ENCODE measurements at regions not wholly inside any gene's neighbourhood (a gene's known extent, or its start where the extent isn't known, plus 50 kb on each side); places are given as distances from the start of the nearest gene placed in this dataset.
A peak's percentile ranks its signal among the peaks of the same experiment; 100 is the strongest.
"Not testable (repeated sequence)": the region's sequence is repeated elsewhere in the genome, so short reads cannot be mapped to it uniquely, and the experiment has no call there.

DNA sequence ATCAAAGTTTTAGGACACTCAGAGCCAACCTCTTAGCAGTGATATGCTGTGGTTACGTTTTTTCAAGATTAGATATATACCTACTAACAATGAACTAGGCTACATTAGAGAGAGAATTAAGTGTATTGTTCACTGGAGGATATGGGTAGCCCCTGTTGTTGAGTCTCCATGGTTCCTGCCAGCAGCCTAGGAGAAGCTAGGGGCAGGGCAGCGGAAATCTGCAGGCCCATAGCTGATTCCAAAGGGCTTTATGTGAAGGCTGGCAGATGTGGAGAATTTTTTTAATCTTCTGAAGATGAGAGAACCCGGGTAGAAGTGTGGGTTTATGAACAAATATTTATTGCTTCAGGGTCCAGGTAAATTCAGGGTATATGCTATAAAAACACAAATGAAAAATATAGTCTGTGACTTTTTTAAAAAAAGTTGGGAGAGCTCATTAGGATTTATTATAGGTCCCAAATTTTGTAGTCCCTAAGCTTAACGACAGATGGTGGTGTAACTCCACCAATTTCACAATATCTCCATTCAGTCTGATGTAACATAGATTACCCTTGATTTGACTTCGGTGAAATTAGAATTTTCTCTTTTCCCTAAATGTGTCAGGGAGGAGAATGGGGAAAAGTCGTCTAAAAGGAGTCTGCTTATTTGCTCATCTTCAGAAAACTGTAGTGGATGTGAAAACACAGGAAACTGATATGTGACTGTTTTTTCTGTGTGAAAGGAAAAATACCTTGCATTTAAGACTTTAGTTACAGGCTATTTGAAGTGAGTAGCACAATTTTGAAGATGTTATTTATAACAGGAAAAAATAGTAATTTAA is 163.0 kb upstream of the PPP1R3A start:
- no peak overlapping the region for H2AFZ ChIP-seq
- H3K4me2 ChIP-seq (ENCODE audit: low read length): no peak overlapping the region
- no peak overlapping the region for H3K9ac ChIP-seq
- no peaks in the 10 kb centered on the region for H3K36me3 ChIP-seq (ENCODE audit: control insufficient read depth, insufficient read depth, low read length)
- H3K27ac ChIP-seq: no peak overlapping the region
- no peak overlapping the region for H3K4me3 ChIP-seq (ENCODE audit: low read depth, low read length)
- H3K27me3 ChIP-seq (ENCODE audit: control insufficient read depth, insufficient read depth, low read length): peaks cover 17% of the 10 kb centered on the region
- no peaks in the 10 kb centered on the region for H3K9me3 ChIP-seq (ENCODE audit: control insufficient read depth, low read length)
- no peaks in the 10 kb centered on the region for H3K79me2 ChIP-seq
- peak; percentile 19 for TF ChIP-seq CTCF (IDR thresholded peaks at IDR 0.05)
- no peaks in the 10 kb centered on the region for H3K4me1 ChIP-seq

- H3K4me2 ChIP-seq (ENCODE audit: low read length); H3K9me3 ChIP-seq (ENCODE audit: control insufficient read depth, low read length); H2AFZ ChIP-seq; H3K27ac ChIP-seq; H3K4me1 ChIP-seq; H3K27me3 ChIP-seq (ENCODE audit: control insufficient read depth, insufficient read depth, low read length); H3K4me3 ChIP-seq (ENCODE audit: low read depth, low read length); H3K9ac ChIP-seq; H3K36me3 ChIP-seq (ENCODE audit: control insufficient read depth, insufficient read depth, low read length); H3K79me2 ChIP-seq: not testable (repeated sequence)
Observed at GRCh38 chr7:114077158-114077524, 158.3 kb upstream of the PPP1R3A start.

GRCh38 chr7:114076392-114077157 is 157.8 kb upstream of the PPP1R3A start:
- H3K9ac ChIP-seq; H3K9me3 ChIP-seq (ENCODE audit: control insufficient read depth, low read length); H2AFZ ChIP-seq; H3K36me3 ChIP-seq (ENCODE audit: control insufficient read depth, insufficient read depth, low read length); H3K4me2 ChIP-seq (ENCODE audit: low read length); H3K4me1 ChIP-seq; H3K79me2 ChIP-seq; H3K4me3 ChIP-seq (ENCODE audit: low read depth, low read length); H3K27me3 ChIP-seq (ENCODE audit: control insufficient read depth, insufficient read depth, low read length); H3K27ac ChIP-seq: not testable (repeated sequence)

GRCh38 chr7:114073701-114074100 is 154.9 kb upstream of the PPP1R3A start:
- Histone ChIP-seq H3K4me1 (no peaks in the 10 kb centered on the region), H3K27ac (no peak overlapping the region), H3K79me2 (no peaks in the 10 kb centered on the region), H3K4me2 (ENCODE audit: low read length) (no peak overlapping the region), H3K27me3 (ENCODE audit: control insufficient read depth, insufficient read depth, low read length) (no peaks in the 10 kb centered on the region), H3K9ac (no peak overlapping the region), H3K4me3 (ENCODE audit: low read depth, low read length) (no peak overlapping the region), H3K36me3 (ENCODE audit: control insufficient read depth, insufficient read depth, low read length) (no peaks in the 10 kb centered on the region), H2AFZ (no peak overlapping the region), H3K9me3 (ENCODE audit: control insufficient read depth, low read length) (no peaks in the 10 kb centered on the region)
- TF ChIP-seq CTCF (IDR thresholded peaks at IDR 0.05): no peak

GRCh38 chr7:114070246-114070645 is 151.4 kb upstream of the PPP1R3A start:
- no peak overlapping the region for H3K9ac ChIP-seq
- no peak overlapping the region for H2AFZ ChIP-seq
- H3K4me2 ChIP-seq (ENCODE audit: low read length): no peak overlapping the region
- no peak overlapping the region for H3K27ac ChIP-seq
- H3K9me3 ChIP-seq (ENCODE audit: control insufficient read depth, low read length): no peaks in the 10 kb centered on the region
- no peaks in the 10 kb centered on the region for H3K4me1 ChIP-seq
- TF ChIP-seq CTCF (IDR thresholded peaks at IDR 0.05): no peak
- no peak overlapping the region for H3K4me3 ChIP-seq (ENCODE audit: low read depth, low read length)
- no peaks in the 10 kb centered on the region for H3K36me3 ChIP-seq (ENCODE audit: control insufficient read depth, insufficient read depth, low read length)
- H3K79me2 ChIP-seq: no peaks in the 10 kb centered on the region
- H3K27me3 ChIP-seq (ENCODE audit: control insufficient read depth, insufficient read depth, low read length): no peaks in the 10 kb centered on the region

All from parathyroid adenoma (tissue), 2 donors.